SK-N-MC (cell line): ENCODE measurements at regions not wholly inside any gene's neighbourhood (a gene's known extent, or its start where the extent isn't known, plus 50 kb on each side); places are given as distances from the start of the nearest gene placed in this dataset.

ENCODE experiments used
- EZH2 ChIP-seq: fragments of 200-600 bp; sonication (generic); IDR thresholded peaks from one replicate; pipeline ENCODE4 v1.6.1; 2017; ENCODE audit warnings: antibody characterized with exemption
- POLR2AphosphoS5 ChIP-seq: IDR thresholded peaks from 2 replicates; pipeline ENCODE4 v1.6.1; 2012; ENCODE audit warnings: mild to moderate bottlenecking, low read depth, low read length, borderline replicate concordance

DNA sequence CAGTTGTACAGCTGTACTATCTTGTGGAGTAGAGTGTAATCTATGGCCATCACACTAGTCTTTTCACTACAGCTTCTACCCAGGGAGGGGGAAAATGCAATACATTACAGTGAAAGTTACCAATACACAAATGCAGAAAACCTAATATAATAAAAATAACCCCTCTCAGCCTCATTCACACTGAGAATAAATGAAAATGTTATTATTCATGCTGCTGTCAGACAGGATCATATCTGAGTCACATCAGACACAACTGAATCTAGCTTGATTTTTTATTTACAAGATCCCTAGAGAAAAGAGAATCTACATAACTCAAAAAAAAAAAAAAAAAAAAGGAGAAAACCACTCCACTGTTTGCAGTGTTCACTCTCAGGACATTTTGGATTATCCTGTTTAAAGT, 293.9 kb upstream of the ESRRG start:
- no peak for TF ChIP-seq POLR2AphosphoS5
- TF ChIP-seq EZH2, result no peak
